Hindlimb muscle (tissue), 1 donor: ENCODE measurements at regions not wholly inside any gene's neighbourhood (a gene's known extent, or its start where the extent isn't known, plus 50 kb on each side); places are given as distances from the start of the nearest gene placed in this dataset.
A peak's percentile ranks its signal among the peaks of the same experiment; 100 is the strongest.

ENCODE experiments used
- DNase-seq: peaks from one replicate; pipeline ENCODE4 v3.0.0-alpha.2; 2013

DNA sequence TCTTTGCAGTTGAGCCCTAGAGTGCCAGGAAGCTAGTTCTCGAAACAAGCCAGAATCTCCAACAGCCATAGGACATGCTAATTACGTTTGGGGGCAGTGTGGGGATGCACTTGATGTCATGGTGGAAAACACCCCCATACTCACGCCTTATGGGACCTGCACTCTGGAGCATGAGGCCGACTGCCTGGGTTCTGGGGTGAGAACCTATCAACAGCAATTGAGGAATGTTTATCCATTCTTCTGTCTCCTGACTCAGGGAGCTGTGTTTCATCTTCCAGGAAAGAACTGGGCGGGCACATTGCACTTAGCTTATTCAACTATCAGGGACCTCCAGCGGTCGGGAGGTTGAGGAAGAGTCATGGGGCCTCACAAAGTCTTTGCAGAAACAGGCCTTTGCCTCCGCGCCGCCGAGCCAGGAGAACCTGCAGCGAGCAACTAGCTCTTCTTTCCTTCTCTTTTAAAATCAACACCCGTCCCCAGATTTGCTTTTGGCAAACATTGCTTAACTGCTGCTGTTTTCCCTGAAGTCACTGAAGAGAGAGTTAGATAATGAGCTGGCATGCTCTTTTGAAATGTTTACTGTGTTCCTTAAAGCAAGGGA is 226.1 kb upstream of the DIO3 start:
- no peak for DNase-seq

- no peak for DNase-seq
Measured at GRCh38 chr14:101336183-101336582, 225.1 kb upstream of the DIO3 start.

DNA sequence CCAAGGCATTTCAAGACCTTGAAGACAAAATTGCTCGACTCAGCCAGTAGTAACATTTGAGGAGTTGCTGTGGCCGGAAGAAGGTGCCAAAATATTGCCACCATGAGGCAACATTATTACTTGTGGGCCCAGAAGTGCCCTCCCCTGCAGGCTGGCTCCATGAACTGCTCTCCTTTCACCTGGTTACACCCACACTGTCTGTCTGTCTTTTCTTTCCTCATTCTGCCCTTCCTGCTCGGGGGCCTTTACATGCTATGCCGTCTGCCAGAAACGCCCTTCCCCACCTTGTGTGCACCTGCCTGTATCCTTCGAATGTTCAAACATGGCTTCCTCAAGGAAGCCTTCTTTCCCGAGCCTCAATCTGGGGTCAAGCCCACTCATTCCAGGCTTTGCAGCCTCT is 224.2 kb upstream of the DIO3 start:
- no peak for DNase-seq

DNA sequence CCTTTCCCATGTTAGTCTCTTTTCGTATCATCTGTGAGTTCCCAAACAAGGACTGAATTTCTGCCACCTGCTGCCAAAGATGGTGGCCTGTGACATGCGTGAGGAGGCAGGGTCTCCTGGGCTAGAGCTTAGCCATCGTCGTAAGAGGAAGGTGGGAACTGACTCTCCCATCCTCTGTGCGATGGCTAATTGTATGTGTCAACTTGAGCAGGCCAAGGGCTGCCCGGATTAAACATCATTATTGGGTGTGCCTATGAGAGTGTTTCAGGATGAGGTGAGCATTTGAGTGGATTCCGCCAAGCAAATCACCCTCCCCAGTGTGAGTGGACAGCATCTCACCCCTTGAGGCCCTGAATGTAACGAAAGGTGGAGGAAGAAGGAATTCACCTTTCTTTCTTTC is 220.7 kb upstream of the DIO3 start:
- no peak for DNase-seq

- DNase-seq, result no peak
Measured at GRCh38 chr14:101347893-101348777, 213.2 kb upstream of the DIO3 start.

- no peak for DNase-seq
Measured at GRCh38 chr14:101349108-101349507, 212.2 kb upstream of the DIO3 start.

DNA sequence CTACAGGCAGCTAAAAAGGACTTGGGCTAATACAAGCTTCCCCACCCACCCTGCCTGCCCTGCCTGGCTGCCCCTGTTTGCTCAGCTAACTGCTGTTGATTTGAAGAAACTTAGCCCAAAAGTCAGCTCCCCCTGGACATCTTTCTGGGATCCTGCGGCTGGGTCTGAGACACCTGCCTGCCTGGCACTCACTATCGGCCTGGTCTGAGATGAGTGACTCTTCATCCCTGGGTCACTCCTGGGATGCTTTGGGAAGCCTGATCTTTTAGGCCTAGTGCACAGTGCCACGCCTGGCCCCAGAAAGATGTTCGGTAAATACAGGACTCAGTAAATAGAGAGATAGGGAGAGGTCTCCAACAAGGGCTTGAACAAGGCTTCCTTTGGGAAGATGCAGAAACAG is 211.3 kb upstream of the DIO3 start:
- DNase-seq, result no peak

- no peak for DNase-seq
Measured at GRCh38 chr14:101350691-101351090, 210.6 kb upstream of the DIO3 start.

DNA sequence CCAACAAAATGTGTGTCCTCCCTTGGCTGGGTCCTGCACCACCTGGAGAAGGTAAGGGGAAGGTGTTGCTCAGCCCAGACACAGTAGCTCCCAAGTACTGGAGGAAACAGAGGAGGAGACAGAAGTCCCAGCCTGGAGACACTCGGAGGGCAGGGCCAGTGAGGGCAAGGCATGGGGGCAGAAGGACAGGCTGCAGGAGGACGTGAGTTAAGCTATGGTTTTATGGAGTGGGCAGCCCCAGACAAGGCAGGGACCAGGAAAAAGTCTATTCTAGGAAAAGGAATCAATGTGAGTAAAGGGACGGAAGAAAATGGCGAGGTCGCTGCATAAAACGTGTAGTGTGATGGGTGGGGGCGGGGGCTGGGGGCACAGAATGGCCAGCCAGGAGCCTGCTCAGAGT is 210.1 kb upstream of the DIO3 start:
- no peak for DNase-seq

DNA sequence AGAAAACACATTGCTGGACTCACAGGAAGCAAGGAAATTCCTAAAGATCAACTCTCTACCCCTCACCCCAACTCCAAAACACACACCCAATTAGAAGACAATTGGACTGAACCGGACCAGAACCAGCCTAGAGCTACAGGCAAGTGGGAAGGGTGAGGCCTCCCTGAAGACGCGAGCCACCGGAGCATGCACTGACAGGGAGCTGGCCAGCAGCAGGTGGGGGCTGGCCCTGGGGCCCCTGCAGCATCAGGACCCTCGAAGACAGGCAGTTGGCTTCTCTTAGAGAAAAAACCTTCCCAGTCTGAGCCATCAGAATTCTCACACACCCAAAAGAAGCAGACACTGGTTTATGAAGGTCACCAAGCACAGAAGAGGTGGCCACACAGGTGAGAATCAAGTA is 209.5 kb upstream of the DIO3 start:
- no peak for DNase-seq

DNA sequence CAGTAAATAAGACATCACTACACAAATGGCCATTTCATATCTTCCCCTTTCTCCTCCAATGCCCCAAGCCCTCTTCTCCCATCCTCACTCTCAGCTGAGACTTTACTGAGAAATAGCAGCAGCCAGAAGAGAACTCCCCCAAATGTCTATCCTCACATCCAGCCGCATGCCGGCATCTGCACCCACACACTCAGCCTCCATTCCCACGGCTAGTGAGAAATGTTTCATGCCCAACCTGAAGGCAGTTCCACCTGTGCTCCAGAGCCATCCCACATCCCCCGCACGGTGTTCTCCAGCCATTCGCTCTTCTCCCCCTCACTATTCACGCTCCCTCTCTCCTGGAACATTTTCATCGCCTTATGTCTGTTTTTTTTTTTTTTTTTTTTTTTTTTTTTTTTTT is 208.7 kb upstream of the DIO3 start:
- DNase-seq, result no peak

- DNase-seq, result no peak
Measured at GRCh38 chr14:101353422-101353821, 207.9 kb upstream of the DIO3 start.

GRCh38 chr14:101354726-101355125 is 206.6 kb upstream of the DIO3 start:
- no peak for DNase-seq

DNA sequence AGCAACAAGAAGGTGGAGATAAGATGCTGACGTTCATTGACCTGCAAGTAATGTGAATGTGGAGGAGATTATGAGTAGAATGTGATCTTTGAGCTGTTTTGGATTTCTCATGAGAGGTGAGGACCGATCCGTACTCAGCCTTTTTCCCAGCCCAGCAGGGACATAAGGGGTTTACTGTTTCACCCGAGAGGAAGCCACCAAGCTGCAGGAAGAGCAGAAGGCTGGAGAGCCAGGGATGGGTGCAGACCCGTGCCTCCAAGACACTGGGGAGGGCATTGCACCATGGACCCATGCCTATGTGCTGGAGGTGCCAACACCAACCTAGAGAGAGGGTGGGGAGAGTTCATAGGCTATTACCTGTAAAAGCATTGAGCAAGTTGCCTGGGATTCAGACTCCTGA is 206.0 kb upstream of the DIO3 start:
- no peak for DNase-seq

DNA sequence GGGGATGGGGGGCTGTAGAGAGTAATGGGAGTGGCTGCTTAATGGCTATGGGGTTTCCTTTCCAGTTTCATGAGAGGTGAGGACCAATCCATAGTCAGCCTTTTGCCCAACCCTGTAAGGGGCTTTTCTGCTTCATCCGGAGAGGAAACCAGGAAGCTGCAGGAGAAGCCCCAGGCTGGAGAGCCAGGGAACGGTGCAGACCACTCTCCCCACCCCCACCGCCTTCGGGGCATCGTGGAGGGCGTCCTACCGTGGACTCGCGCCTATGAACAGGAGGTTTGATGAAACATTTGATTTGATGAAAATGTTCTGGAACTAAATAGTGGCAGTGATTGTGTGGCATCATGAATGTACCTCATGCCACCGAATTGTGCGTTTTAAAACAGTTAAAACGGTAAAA is 204.3 kb upstream of the DIO3 start:
- DNase-seq, result no peak

DNA sequence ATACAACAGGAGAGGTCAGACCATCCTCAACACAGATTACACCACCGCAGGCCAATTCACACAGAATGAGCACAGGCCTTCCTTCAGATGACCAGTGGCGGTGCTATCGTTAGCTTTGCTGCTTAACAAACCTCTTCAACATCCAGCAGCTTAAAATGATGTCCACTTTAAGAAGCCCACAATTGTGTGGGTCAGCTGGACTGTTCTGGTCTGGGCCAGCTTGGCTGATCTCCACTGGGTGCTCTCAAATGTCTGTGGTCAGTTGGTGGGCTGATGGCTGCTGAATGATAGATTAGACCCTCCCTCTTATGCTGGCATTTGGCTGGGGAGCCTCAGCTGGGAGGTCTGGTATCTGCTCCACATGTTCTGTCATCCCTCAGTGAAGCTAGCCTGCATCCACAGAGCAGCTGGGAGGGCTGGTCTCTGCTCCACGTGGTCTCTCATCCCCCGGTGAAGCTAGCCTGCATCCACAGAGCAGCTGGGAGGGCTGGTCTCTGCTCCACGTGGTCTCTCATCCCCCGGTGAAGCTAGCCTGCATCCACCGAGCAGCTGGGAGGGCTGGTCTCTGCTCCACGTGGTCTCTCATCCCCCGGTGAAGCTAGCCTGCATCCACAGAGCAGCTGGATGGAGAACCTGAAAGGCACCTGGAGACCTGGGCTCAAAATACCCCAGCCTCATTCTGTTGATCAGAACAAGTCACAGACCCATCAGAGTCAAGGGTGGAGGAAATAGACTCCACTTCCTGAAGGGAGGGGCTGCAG is 203.6 kb upstream of the DIO3 start:
- no peak for DNase-seq

GRCh38 chr14:101358320-101359125 is 202.8 kb upstream of the DIO3 start:
- DNase-seq, result no peak

DNA sequence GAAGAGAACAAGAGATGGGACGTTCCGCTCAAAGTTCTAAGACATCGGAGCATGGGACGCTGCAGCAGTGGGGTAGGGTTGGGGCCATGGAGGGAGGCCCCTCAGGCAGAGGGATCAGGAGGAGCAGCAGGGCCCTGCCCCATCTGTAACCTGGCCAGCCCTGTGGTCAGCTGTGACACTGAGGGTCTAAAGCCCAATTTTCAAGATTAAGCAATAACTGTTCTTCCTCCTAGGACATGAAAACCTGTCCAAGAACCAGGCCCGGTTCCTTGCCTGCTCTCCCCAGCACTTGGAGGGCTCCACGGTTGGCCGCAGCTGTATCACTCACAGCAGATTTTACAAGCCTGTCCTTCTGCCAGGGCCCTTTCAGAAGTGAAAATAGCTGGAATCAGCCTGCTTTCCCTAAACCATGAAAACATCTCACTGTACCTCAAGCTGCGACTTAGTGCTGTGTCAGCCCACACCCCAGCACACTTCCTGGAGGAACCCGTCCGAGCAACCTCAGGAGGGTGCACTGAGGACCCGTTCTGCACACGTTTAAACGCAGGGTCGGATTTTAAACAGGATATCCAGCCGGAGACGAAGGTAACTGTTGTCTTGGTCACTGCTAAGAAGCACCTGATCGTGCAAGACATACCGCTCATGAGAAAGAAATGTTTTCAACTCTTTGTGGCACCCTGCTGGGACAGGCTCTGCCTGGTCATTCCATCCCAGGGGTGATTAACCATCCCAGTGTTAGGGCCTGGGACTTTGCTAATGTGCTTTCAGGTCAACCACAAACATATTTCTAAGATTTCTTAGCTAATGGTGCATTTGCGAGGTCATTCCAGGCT is 201.9 kb upstream of the DIO3 start:
- peak; percentile 64 for DNase-seq

- peak; percentile 79 for DNase-seq
Measured at GRCh38 chr14:101360054-101360911, 201.0 kb upstream of the DIO3 start.

GRCh38 chr14:101361044-101361443 is 200.3 kb upstream of the DIO3 start:
- no peak for DNase-seq
